Heart left ventricle (tissue), 16 donors: ENCODE measurements at regions not wholly inside any gene's neighbourhood (a gene's known extent, or its start where the extent isn't known, plus 50 kb on each side); places are given as distances from the start of the nearest gene placed in this dataset.

Source experiments
- ATAC-seq, 4 donors: fragments of 200-7000 bp; cut with Tn5 transposase; one replicate each; pipeline ENCODE4 v1.9.1; 2020 to 2022; ENCODE audit warnings: moderate library complexity in 4 of 4, mild to moderate bottlenecking in 3 of 4, moderate number of reproducible peaks in 1 of 4
- DNase-seq, 5 donors: peaks; one replicate each; pipeline ENCODE4 v3.0.0-alpha.2; 2020
- H3K27ac ChIP-seq, 12 donors: fragments of 200-600 bp; sonication (generic) in 4 of 12; one replicate each; pipeline versions ENCODE4 v1.5.0 to v1.8.0; 2016 to 2022; ENCODE audit warnings: mild to moderate bottlenecking in 2 of 12
- H3K27me3 ChIP-seq, 9 donors: fragments of 200-600 bp; sonication (generic) in 2 of 9; one replicate each; pipeline versions ENCODE4 v1.5.1 to v1.8.0; 2016 to 2022; ENCODE audit warnings: mild to moderate bottlenecking in 3 of 9
- H3K36me3 ChIP-seq, 9 donors: fragments of 200-600 bp; sonication (generic) in 2 of 9; one replicate each; pipeline versions ENCODE4 v1.5.0 to v1.8.0; 2018 to 2022; ENCODE audit warnings: mild to moderate bottlenecking in 2 of 9
- H3K4me1 ChIP-seq, 12 donors: fragments of 200-600 bp; sonication (generic) in 4 of 12; one replicate each; pipeline versions ENCODE4 v1.5.0 to v1.8.0; 2016 to 2022; ENCODE audit warnings: mild to moderate bottlenecking in 3 of 12
- H3K4me3 ChIP-seq, 12 donors: fragments of 200-600 bp; sonication (generic) in 4 of 12; one replicate each; pipeline versions ENCODE4 v1.5.0 to v1.8.0; 2017 to 2022; ENCODE audit warnings: mild to moderate bottlenecking in 9 of 12, moderate library complexity in 4 of 12
- H3K9me3 ChIP-seq, 12 donors: fragments of 200-600 bp; sonication (generic) in 4 of 12; one replicate each; pipeline versions ENCODE4 v1.5.0 to v1.8.0; 2016 to 2022; ENCODE audit warnings: mild to moderate bottlenecking in 1 of 12
- POLR2A ChIP-seq, 2 donors: fragments of 450-650 bp; IDR thresholded peaks; one replicate each; pipeline ENCODE4 v1.6.1; 2017; ENCODE audit warnings: antibody characterized with exemption in 2 of 2, mild to moderate bottlenecking in 2 of 2, moderate library complexity in 2 of 2
- WGBS, 4 donors: extraction: QIAGEN DNeasy Blood & Tissue Kit in 2 of 4; methylation state at CpG; one replicate each; pipeline versions ENCODE4 v1.1.5 to v1.1.7; 2013 to 2018; 5-methylcytosine and 5-hydroxymethylcytosine counted together
- intact Hi-C, 10 donors: fragments of 100-400 bp; cut with DNase I; formaldehyde crosslinking; loops; one replicate each; pipeline versions ENCODE4 v1.11.1 to v1.14.2; 2022
- TF ChIP-seq, protein P1 (sequence below), 12 donors: fragments of 200-600 bp; sonication (generic) in 4 of 12; IDR thresholded peaks; one replicate each; pipeline versions ENCODE4 v1.5.0 to v1.8.0; 2018 to 2022; ENCODE audit warnings: antibody characterized with exemption in 12 of 12, mild to moderate bottlenecking in 5 of 12
- donor health status: ischemic (EF 13 %, LVEDD 7.1; RV severe dilation, severe dysfunction).
- donor health status: healthy with polysubstance abuse.
- donor health status: DM: no; HTN: yes; CAD: no.
- donor health status: DM: no; HTN: no; CAD: no.
- donor health status: ischemic (EF 25% LVEDD 6.9; RV normal size, moderate dysfunction).
- donor health status: ischemic (EF 25% LVEDD 5.7; RV mildly dilated, moderate dysfunction).
- donor health status: healthy.
- donor health status: DM: yes; HTN: yes; CAD: no.
- donor health status: ischemic (EF 35%, LVEDD 5.7; RV mildly dilated, moderate dysfunction).
- donor health status: nonischemic (EF 11% LVEDD 7.7; RV severe dilation, severe dysfunction).
- donor health status: DM: yes; HTN: yes; CAD: no.
- donor health status: PGD.
- donor health status: ischemic (EF 29% LVEDD 5.4; RV normal size, mild dysfunction).
- donor health status: nonischemic (EF 23%, LVEDD 6.1; RV moderate dilation, normal function).

DNA sequence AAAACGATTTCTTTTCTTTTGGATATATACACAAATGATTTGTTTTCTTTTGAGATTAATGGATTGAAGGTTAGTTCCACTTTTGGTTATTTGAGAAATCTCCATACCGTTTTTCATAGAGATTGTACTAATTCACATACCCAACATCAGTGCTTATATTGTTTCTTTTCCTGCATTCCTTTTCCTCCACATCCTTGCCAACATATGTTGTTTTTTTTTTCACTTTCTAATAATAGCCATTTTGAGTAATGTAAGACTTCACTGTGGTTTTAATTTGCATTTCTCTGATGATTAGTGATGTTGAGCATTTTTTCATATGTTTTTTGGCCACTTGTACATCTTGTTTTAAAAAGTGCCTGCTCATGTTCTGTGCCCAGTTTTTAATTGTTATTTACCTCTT, 846.4 kb upstream of the EYS start:
- Histone ChIP-seq H3K4me1 (no peaks in the 10 kb centered on the region), H3K27me3 (no peaks in the 10 kb centered on the region), H3K27ac (no peak overlapping the region), H3K4me3 (no peak overlapping the region), H3K36me3 (no peaks in the 10 kb centered on the region), H3K9me3 (peaks cover 0 to 30% (median 11%) of the 10 kb centered on the region in 12 donors)
- DNase-seq (no peak), ATAC-seq (no peak)
- TF ChIP-seq, protein P1, sequence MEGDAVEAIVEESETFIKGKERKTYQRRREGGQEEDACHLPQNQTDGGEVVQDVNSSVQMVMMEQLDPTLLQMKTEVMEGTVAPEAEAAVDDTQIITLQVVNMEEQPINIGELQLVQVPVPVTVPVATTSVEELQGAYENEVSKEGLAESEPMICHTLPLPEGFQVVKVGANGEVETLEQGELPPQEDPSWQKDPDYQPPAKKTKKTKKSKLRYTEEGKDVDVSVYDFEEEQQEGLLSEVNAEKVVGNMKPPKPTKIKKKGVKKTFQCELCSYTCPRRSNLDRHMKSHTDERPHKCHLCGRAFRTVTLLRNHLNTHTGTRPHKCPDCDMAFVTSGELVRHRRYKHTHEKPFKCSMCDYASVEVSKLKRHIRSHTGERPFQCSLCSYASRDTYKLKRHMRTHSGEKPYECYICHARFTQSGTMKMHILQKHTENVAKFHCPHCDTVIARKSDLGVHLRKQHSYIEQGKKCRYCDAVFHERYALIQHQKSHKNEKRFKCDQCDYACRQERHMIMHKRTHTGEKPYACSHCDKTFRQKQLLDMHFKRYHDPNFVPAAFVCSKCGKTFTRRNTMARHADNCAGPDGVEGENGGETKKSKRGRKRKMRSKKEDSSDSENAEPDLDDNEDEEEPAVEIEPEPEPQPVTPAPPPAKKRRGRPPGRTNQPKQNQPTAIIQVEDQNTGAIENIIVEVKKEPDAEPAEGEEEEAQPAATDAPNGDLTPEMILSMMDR (IDR thresholded peaks at IDR 0.05): no peak
- no peak for TF ChIP-seq POLR2A (IDR thresholded peaks at IDR 0.05)
- intact Hi-C loops: no loop called here
- WGBS, 4 donors: 55 to 61% (median 59%) methylated on average over 2 of the region's 2 CpGs

DNA sequence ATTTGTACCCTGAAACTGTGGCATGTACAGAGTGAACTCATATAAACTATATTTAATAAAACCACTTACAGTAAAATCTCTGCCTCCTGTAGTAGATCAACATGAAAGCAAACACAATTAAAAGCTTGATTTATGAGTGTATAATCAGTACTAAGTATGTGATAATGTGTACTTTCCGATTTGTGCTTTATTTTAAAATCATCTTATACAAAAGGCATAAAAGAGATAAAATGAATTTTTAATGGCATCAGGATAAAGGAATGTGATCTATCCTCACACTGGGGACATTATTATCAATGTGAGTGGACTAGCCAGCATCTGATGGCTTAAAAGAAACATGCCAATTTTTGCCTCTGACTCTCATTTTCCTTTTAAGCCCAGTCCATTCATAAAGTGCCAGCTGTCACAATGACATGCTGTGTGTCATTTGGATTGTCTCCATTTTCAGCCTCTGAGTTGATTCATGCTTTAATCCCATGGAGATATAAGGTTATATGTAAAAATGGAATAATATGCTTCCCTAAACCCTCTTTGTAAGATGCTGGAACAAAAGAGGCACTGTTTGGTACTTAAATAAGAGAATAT, 831.6 kb upstream of the EYS start:
- 48 to 75% (median 60%) methylated on average over 1 of the region's 1 CpG for WGBS, 4 donors
- Histone ChIP-seq H3K9me3 (peaks cover 0 to 4% (median 0%) of the 10 kb centered on the region in 12 donors), H3K36me3 (no peaks in the 10 kb centered on the region), H3K4me1 (no peaks in the 10 kb centered on the region), H3K27ac (no peak overlapping the region), H3K4me3 (no peak overlapping the region), H3K27me3 (no peaks in the 10 kb centered on the region)
- DNase-seq (no peak), ATAC-seq (no peak)
- intact Hi-C loops: no loop called here
- no peak for TF ChIP-seq POLR2A (IDR thresholded peaks at IDR 0.05)
- TF ChIP-seq, protein P1 (IDR thresholded peaks at IDR 0.05): no peak

DNA sequence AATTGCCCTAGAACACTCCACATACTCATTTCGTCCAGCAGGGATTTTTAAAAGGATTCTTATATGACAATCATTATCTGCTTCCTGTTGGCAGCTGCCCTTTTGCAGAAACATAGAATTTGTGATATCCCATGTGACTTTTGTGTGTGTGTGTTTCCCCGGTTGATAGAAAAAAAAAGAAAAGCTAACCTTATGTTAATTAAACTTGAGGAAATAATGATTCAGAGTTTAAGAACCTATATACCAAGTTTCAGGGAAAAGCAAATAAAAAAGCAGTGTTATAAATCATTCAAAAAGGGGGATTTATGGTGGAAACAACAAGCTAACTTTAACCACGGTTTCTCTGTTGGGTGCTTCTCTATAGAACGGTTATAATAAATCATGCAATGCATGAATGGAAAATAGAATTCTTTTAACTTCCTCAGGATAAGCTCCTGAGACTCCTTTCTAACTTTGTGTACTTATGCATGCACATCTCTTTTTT, 826.9 kb upstream of the EYS start:
- no peaks in the 10 kb centered on the region for H3K4me1 ChIP-seq
- H3K9me3 ChIP-seq: no peaks in the 10 kb centered on the region
- DNase-seq (no peak), ATAC-seq (no peak)
- H3K36me3 ChIP-seq: no peaks in the 10 kb centered on the region
- 35 to 42% (median 40%) methylated on average over 4 of the region's 4 CpGs for WGBS, 4 donors
- TF ChIP-seq, protein P1 (IDR thresholded peaks at IDR 0.05): no peak
- no peak for TF ChIP-seq POLR2A (IDR thresholded peaks at IDR 0.05)
- intact Hi-C loops: no loop called here
- no peak overlapping the region for H3K27ac ChIP-seq
- no peaks in the 10 kb centered on the region for H3K27me3 ChIP-seq
- no peak overlapping the region for H3K4me3 ChIP-seq

- WGBS, 4 donors: 83 to 88% (median 86%) methylated on average over 3 of the region's 3 CpGs
These were observed 819.0 kb upstream of the EYS start for GRCh38 chr6:66526061-66526460.

More at GRCh38 chr6:66526061-66526460, 819.0 kb upstream of the EYS start:
- TF ChIP-seq POLR2A (IDR thresholded peaks at IDR 0.05): no peak
- TF ChIP-seq, protein P1 (IDR thresholded peaks at IDR 0.05): no peak
- intact Hi-C loops: no loop called here
- Histone ChIP-seq H3K4me3 (no peak overlapping the region), H3K27ac (no peak overlapping the region), H3K4me1 (no peaks in the 10 kb centered on the region), H3K27me3 (no peaks in the 10 kb centered on the region), H3K9me3 (no peaks in the 10 kb centered on the region), H3K36me3 (no peaks in the 10 kb centered on the region)
- no peak for ATAC-seq
- no peak for DNase-seq
